Endothelial cell of umbilical vein (primary cell): ENCODE measurements at regions not wholly inside any gene's neighbourhood (a gene's known extent, or its start where the extent isn't known, plus 50 kb on each side); places are given as distances from the start of the nearest gene placed in this dataset.

Source experiments
- BruUV-seq: library from RNA; stranded (reverse); fragments of 400-500 nt; replicated peaks from 2 replicates; lab custom pipeline; 2021; lab: Mats Ljungman, UMichigan
- CTCF ChIA-PET: fragments of 300-600, 350-600 bp; sonication (Branson Sonifier 250); formaldehyde crosslinking; loops from one replicate; lab custom pipeline; 2021; ENCODE audit warnings: antibody characterized with exemption, inconsistent platforms; lab: Charles Lee
- POLR2A ChIA-PET: fragments of 300-600, 350-600 bp; sonication (Branson Sonifier 250); formaldehyde crosslinking; loops from one replicate; lab custom pipeline; 2021; ENCODE audit warnings: antibody characterized with exemption, inconsistent platforms; lab: Charles Lee
- DNase-seq: peaks from one replicate; pipeline ENCODE4 v3.0.0-alpha.2; 2011; ENCODE audit warnings: low read depth, low spot score
- FAIRE-seq: peaks from 2 replicates; lab custom pipeline; 2011; peaks lifted over from hg19 to GRCh38; lab: Jason Lieb, UNC
- H2AFZ ChIP-seq: 2 replicates; pipeline ENCODE4 v1.6.0; 2012; ENCODE audit warnings: low read depth, low read length, control low read depth, inconsistent platforms
- H3K27ac ChIP-seq: 2 replicates; pipeline ENCODE4 v1.5.1; 2011; ENCODE audit warnings: low read depth, mild to moderate bottlenecking, control low read depth, low read length, moderate library complexity; ENCODE audit not compliant: insufficient read depth
- H3K27me3 ChIP-seq, 2 experiments: 2 replicates each; pipeline versions ENCODE4 v1.6.0 to v1.6.1; 2011; ENCODE audit warnings: low read length in 2 of 2, mixed read lengths in 1 of 2; ENCODE audit not compliant: control insufficient read depth in 2 of 2, insufficient read depth in 2 of 2
- H3K36me3 ChIP-seq, 2 experiments: 2 replicates in 1 of 2; 3 replicates in 1 of 2; pipeline ENCODE4 v1.5.1; 2011; ENCODE audit warnings: low read length in 2 of 2, mild to moderate bottlenecking in 1 of 2, moderate library complexity in 1 of 2; ENCODE audit not compliant: control insufficient read depth in 2 of 2, insufficient read depth in 2 of 2; ENCODE audit errors: extremely low read depth in 1 of 2
- H3K4me1 ChIP-seq: 3 replicates; pipeline ENCODE4 v1.5.1; 2011; ENCODE audit warnings: mild to moderate bottlenecking, low read length; ENCODE audit not compliant: control insufficient read depth, insufficient read depth; ENCODE audit errors: extremely low read depth
- H3K4me2 ChIP-seq: 2 replicates; pipeline ENCODE4 v1.6.1; 2011; ENCODE audit warnings: low read length, control low read depth, mixed read lengths; ENCODE audit not compliant: insufficient read depth
- H3K4me3 ChIP-seq, 3 experiments: fragments of 200-600 bp in 1 of 3; sonication (generic), shearing (Covaris generic) in 1 of 3; replicated peaks in 1 of 3; 2 replicates each; pipeline ENCODE4 v1.5.1; 2011 to 2016; ENCODE audit warnings: control low read depth in 3 of 3, low read length in 3 of 3, mild to moderate bottlenecking in 2 of 3, inconsistent platforms in 1 of 3, low read depth in 1 of 3, moderate library complexity in 1 of 3; ENCODE audit not compliant: insufficient read depth in 1 of 3
- H3K79me2 ChIP-seq: 2 replicates; pipeline ENCODE4 v1.6.0; 2012; ENCODE audit warnings: low read length, inconsistent platforms; ENCODE audit not compliant: control insufficient read depth, insufficient read depth
- H3K9ac ChIP-seq: replicated peaks from 2 replicates; pipeline ENCODE3; 2011; ENCODE audit warnings: low read length, control low read depth; ENCODE audit not compliant: insufficient read depth; ENCODE audit errors: extremely low read depth
- H3K9me1 ChIP-seq: replicated peaks from 3 replicates; pipeline ENCODE4 v1.6.0; 2011; ENCODE audit warnings: mild to moderate bottlenecking, low read length; ENCODE audit not compliant: control insufficient read depth, insufficient read depth; ENCODE audit errors: extremely low read depth
- H3K9me3 ChIP-seq: replicated peaks from 2 replicates; pipeline ENCODE4 v1.5.1; 2012; ENCODE audit warnings: low read length, inconsistent platforms; ENCODE audit not compliant: control insufficient read depth, insufficient read depth
- H4K20me1 ChIP-seq: replicated peaks from 2 replicates; pipeline ENCODE3; 2011; ENCODE audit warnings: mild to moderate bottlenecking, low read length; ENCODE audit not compliant: control insufficient read depth, insufficient read depth; ENCODE audit errors: extremely low read depth
- CTCF ChIP-seq, 2 donors: IDR thresholded peaks; 1 replicate in 1 of 2; 2 replicates in 1 of 2; pipeline ENCODE4 v1.5.1; 2011; ENCODE audit warnings: low read length in 2 of 2, mild to moderate bottlenecking in 2 of 2, moderate library complexity in 2 of 2, control low read depth in 1 of 2, inconsistent platforms in 1 of 2, low read depth in 1 of 2; ENCODE audit not compliant: insufficient read depth in 1 of 2; ENCODE audit errors: extremely low read depth in 1 of 2
- EZH2 ChIP-seq: IDR thresholded peaks from 2 replicates; pipeline ENCODE4 v1.6.1; 2012; ENCODE audit warnings: borderline replicate concordance, low read depth, mild to moderate bottlenecking, moderate library complexity, low read length, inconsistent platforms; ENCODE audit not compliant: severe bottlenecking
- FOS ChIP-seq: IDR thresholded peaks from 2 replicates; pipeline ENCODE4 v1.6.1; 2011; ENCODE audit warnings: mild to moderate bottlenecking, low read length, moderate library complexity, borderline replicate concordance; ENCODE audit not compliant: insufficient read depth
- GATA2 ChIP-seq: IDR thresholded peaks from 2 replicates; pipeline ENCODE4 v1.7.0; 2011; ENCODE audit warnings: low read depth, mild to moderate bottlenecking, moderate library complexity, mixed read lengths, low read length; ENCODE audit not compliant: insufficient read length, insufficient read depth
- JUN ChIP-seq: IDR thresholded peaks from 2 replicates; pipeline ENCODE4 v1.6.1; 2011; ENCODE audit warnings: borderline replicate concordance, low read depth; ENCODE audit not compliant: insufficient read length, insufficient read depth
- MAX ChIP-seq: IDR thresholded peaks from 2 replicates; pipeline ENCODE4 v1.6.1; 2011; ENCODE audit not compliant: insufficient read depth, insufficient read length
- MYC ChIP-seq: IDR thresholded peaks from one replicate; pipeline ENCODE4 v1.6.1; 2011; ENCODE audit warnings: mild to moderate bottlenecking, low read depth, low read length
- POLR2A ChIP-seq: IDR thresholded peaks from 2 replicates; pipeline ENCODE4 v1.6.1; 2012; ENCODE audit warnings: low read depth, mild to moderate bottlenecking, control low read depth, low read length
- POLR2AphosphoS5 ChIP-seq: IDR thresholded peaks from 2 replicates; pipeline ENCODE4 v1.6.1; 2012; ENCODE audit warnings: low read depth, mild to moderate bottlenecking, control low read depth, low read length, moderate library complexity; ENCODE audit not compliant: insufficient read depth
- dilution Hi-C: fragments of 300-500 bp; cut with MboI; formaldehyde crosslinking; loops from one replicate; pipeline ENCODE4 v1.15.0; 2019; ENCODE audit warnings: low sequenced_read_pairs; ENCODE audit not compliant: extremely low pct_ligation_motif_present
- intact Hi-C: fragments of 100-400 bp; cut with micrococcal nuclease; formaldehyde crosslinking; loops from one replicate; pipeline ENCODE4 v1.10.0; 2022

GRCh38 chr12:29004936-29005304 lies 144.2 kb upstream of the FAR2 start:
- intact Hi-C loops = no loop called here
- H3K27me3 ChIP-seq = no peaks in the 10 kb centered on the region
- no peak overlapping the region for H3K27ac ChIP-seq
- no peak for DNase-seq
- no peaks in the 10 kb centered on the region for H3K9me1 ChIP-seq
- H3K4me2 ChIP-seq = no peak overlapping the region
- dilution Hi-C loops = no loop called here
- no peak overlapping the region for H3K9ac ChIP-seq
- no peaks in the 10 kb centered on the region for H3K9me3 ChIP-seq
- ChIA-PET CTCF (no interaction called here), POLR2A (no interaction called here)
- TF ChIP-seq MYC (no peak), CTCF (IDR thresholded peaks at IDR 0.05; ENCODE audit: extremely low read depth in 1 of 2, insufficient read depth in 1 of 2, low read depth in 1 of 2, low read length in 2 of 2) (no peak), POLR2AphosphoS5 (no peak), JUN (no peak), MAX (no peak), POLR2A (no peak), GATA2 (no peak), FOS (no peak), EZH2 (no peak)
- H3K4me1 ChIP-seq = no peaks in the 10 kb centered on the region
- no TSS peak for BruUV-seq
- no peaks in the 10 kb centered on the region for H3K36me3 ChIP-seq
- no peaks in the 10 kb centered on the region for H4K20me1 ChIP-seq
- no peak overlapping the region for H2AFZ ChIP-seq
- H3K4me3 ChIP-seq = no peak overlapping the region
- no peak for FAIRE-seq
- no peaks in the 10 kb centered on the region for H3K79me2 ChIP-seq
